ENCODE measurements at regions not wholly inside any gene's neighbourhood (a gene's known extent, or its start where the extent isn't known, plus 50 kb on each side); places are given as distances from the start of the nearest gene placed in this dataset.

- DNase-seq: no peak
Measured at GRCh38 chr2:219954331-219954730, 326.9 kb downstream of the SLC4A3 start.

DNA sequence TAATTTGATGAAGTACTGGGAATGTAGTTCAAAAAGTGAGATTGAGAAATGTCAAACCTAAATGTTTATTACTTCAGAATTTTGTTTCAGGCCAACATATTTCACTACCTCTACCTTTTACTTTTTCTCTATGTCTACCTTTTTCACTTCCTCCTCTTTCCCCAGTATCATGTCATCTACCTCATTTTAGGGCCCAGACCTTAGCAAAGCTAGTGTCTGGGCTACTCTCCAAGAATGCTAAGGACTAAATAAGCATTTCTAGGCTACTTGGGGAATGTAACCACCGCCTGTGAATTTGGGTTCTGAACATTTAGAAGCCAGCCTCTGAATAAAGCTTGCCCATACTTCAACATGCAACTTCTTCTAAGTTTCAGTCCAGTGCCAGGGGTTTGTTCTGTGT, 330.4 kb downstream of the SLC4A3 start:
- no peak for DNase-seq

- DNase-seq: no peak
Measured at GRCh38 chr2:219958941-219959340, 331.5 kb downstream of the SLC4A3 start.

- DNase-seq: no peak
Measured at GRCh38 chr2:219959471-219959870, 332.0 kb downstream of the SLC4A3 start.

DNA sequence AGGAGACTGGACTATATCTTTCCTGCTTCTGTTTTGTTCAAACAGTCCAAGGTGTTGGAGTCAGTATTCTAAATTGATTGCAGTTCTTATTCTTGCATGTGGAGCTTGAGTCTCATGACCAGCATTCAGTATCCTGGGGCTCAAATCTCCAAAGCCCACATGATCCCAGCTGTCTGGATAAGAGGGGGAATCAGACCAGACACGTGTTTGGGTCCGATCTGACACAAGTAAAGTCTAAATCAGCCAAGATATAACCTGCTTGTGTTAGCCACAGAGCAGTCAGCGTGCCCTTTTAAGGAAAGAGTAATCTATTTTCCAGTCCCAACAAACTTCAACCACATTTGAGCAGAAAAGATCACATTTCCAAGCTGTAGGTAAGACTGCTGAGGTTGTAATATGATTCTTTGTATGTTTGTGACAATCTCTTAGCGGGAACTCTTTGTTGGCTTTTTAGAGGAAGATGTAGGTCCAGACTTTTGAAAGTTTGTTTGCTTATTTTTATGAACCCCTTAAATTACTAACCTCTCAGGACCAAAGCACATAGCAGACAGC, 334.6 kb downstream of the SLC4A3 start:
- DNase-seq: peak; percentile 35

GRCh38 chr2:219962801-219963200, 335.4 kb downstream of the SLC4A3 start:
- no peak for DNase-seq

DNA sequence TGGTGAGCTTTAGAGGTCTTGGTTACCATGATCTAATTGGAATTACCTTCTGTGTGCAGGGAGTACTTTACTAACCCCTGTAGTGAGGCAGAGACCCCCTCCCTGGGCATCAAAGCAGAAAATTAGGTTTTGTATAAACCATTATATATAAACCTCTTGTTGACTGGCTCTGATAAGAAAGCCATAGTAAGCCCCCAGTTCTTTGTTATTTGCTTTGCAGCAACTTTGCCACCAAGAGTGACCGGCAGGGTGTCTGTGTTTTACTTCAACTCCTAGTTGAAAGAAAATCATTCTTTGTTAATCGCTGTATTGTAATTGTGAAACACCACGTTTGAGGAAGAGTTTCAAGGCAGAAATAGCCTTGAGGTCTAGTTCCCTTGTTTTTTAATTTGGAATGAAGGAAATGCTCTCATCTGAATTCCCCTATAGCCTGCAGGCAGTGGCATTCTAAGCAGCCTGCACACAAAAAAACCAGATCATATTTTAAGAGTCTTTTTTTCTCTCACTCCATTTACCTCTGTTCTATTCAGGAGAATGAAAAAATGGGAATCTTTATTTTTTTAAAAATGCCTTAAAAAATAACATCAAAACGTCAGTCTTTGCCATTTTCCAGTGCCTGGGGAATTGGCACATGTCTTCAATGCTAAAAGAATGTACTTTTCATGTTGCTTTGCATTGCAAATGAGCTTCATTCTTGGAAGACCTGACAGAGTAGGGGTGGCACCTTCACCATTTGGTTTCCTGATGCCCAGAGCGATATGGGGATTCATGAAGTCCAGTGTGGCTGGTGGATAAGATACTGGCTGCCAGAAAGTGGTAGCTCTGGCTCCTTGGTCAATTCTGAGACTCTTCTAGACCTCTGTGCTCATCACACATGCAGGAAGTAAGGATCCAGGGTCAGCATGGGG, 338.1 kb downstream of the SLC4A3 start:
- DNase-seq: no peak

- DNase-seq: no peak
Measured at GRCh38 chr2:219967247-219968245, 340.1 kb downstream of the SLC4A3 start.

DNA sequence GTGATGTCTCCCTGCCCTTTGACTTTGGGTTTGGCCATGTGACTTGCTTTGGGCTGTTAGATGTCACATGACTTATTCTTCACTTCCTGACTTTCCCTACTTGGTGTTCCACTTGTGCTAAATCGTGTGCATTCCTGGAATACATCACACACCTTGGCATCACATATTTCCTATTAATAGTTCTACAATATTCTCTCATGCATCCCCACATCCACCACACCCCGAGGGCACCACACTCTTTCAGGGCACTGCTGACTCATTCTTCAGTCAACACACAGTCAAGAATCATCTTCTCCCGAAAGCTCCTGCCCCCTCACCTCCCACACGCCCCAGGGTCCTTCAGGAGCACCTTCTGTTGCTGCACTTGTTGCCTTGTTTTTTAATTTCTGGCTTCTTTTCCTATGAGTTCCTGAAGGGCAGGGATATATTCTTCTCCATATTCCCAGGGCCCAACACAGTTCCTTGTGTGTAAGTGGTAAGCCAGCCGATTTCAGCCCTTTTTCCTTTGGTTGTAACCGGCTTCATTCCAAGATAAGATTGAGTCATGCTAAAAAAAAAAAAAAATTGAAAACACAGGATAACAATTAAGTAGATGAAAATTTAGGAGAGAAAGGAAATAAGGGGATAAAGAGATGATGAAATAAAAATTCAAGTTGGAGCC, 341.4 kb downstream of the SLC4A3 start:
- DNase-seq: no peak

DNA sequence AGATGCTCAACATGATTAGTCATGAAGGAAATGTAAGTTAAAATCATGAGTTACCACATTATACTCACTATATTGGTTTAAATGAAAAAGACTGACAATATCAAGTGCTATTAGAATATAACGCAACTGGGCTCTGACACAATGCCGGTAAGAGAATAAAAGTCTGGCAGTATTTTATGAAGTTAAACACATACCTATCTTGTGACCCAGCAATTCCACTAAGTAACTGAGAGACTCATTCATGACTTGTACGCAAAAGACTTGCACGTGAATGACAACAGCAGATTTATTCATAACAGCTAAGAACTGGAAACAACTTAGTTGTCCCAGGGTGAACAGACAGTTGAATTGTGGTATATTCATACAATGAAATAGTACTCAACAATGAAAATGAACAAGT, 342.1 kb downstream of the SLC4A3 start:
- DNase-seq: no peak

GRCh38 chr2:219973136-219973535, 345.7 kb downstream of the SLC4A3 start:
- no peak for DNase-seq

DNA sequence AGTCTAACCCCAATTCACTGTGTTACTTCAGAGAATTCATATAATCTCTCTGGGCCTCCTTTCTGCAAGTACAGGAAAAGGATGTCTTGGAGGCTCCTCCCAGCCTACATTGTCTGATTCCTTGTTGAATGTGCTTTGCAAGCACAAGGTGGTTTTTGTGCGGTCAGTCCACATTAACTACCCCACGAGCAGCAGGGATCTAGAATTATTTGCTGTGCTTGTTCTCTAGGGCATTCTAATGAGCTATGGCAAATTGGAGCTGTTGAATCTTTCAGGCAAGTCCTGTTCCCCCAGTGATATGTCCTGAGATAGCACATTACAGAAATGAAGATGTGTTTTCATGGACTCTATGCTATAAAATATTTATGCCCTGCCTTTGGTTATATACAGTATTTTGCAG, 349.4 kb downstream of the SLC4A3 start:
- no peak for DNase-seq

GRCh38 chr2:219980638-219981037, 353.2 kb downstream of the SLC4A3 start:
- no peak for DNase-seq

DNA sequence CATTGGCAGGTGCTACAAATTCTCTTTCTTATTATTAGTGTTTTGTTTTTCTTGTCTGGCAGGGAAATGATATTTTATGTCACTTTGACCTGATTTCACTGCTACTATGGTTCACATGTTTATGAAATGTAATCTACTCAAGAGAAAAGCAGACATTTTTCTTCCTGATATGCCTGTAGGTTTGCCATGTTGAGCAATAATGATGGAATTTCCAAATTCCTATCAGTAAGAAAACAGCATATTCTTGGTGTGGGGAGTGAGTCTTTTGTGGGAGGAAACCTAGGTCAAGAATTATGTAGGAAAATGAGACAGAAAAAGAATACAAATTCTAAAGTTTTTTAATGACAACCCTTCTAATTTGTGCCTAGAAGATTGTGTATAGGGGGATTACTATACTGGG, 356.4 kb downstream of the SLC4A3 start:
- DNase-seq: no peak

DNA sequence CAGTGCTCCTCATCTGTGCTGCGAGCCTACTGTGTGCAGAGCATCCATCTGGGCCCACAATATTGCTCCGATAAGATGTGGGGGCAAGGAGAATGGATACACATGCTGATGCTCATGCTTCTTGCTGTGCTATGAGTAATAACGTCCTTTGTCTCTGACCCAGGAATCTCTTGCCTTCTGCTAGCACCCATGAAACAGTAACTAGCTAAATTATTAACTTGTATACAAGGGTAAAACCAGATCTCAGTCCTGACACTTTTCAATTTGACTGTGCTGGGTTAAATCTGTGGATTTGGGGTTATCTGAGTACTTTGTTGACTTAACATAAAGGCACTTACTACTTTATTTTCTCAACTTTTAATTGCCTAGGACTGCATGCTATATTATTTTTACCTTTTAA, 357.6 kb downstream of the SLC4A3 start:
- no peak for DNase-seq

DNA sequence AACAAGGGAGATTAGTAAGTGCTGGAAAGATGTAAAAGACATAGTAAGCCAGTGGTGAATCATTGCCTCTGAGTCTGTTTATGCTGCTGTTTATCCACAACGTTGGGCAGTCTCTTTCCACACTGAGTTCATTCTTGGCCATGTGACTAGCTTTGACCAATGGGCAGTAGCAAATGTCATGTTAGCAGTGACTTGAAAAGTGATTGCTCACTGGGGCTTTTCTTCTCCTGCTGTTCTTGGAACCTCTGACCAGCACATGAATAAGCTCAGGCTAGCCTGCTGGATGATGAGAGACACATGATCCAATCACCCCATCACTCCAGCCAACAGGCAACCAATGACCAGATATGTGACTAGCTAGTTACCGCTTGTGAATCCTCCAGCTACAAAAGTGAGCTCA, 360.4 kb downstream of the SLC4A3 start:
- DNase-seq: no peak

GRCh38 chr2:219989744-219990143, 362.3 kb downstream of the SLC4A3 start:
- DNase-seq: no peak

DNA sequence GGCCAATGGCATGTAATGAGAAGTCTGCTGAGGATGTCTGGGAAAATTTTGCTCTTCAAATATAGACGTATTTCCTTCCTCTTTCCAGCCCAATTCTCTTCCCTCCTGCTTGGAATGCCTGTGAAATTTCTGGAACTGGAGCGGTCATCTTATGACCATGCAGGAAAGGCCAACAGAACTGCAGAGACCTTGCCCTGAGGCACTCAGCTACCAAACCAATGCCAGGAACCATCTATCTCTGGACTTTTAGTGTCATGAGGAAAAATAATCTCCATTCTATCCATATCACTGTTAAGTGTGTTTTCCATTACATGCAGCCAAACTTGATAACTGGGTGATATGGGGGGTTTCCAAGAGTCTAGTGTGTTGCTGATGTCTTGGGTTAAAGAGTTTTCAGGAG, 363.7 kb downstream of the SLC4A3 start:
- DNase-seq: no peak

- peak; percentile 47 for DNase-seq
Measured at GRCh38 chr2:219995399-219995798, 368.0 kb downstream of the SLC4A3 start.

DNA sequence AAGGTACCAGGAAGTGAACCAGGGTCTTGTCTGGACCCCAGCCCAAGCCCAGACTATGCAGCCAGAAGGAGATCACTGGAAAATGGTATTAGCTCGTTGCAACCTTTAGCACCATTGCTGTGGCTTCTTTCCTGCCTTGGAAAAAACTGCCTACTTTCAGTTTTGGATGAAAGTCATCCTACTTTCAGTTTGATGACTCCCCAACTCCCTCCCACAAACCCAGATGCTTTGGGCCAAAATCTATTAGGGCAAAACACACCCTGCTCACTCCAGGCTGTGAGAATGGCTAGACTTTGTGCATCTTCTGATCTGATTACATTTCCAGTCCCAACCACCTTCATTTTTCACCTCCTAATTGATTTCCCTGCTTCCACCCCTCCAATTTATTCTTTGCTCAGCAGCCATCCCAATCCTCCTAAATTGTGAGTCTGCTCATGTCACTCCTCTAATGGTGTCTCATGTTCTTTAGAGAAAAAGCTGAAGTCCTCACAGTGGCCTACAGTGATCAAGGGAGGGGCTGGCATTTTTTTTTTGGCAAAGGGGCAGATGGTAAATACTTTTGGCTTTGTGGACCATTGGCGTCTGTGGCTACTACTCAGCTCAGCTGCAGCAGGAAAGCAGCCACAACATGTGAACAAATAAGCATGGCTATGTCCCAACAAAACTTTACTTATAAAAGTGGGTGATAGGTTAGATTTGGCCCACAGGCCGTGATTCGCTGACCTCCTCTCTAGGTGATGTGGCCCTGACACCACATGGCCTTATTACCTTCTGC, 368.7 kb downstream of the SLC4A3 start:
- DNase-seq: no peak

- DNase-seq: peak; percentile 89
Measured at GRCh38 chr2:219997341-219997851, 370.0 kb downstream of the SLC4A3 start.

Data from renal pelvis (tissue), 1 donor.